Mesendoderm (in vitro differentiated cells): ENCODE measurements at regions not wholly inside any gene's neighbourhood (a gene's known extent, or its start where the extent isn't known, plus 50 kb on each side); places are given as distances from the start of the nearest gene placed in this dataset.

Experiments used
- DNase-seq: peaks from one replicate; pipeline ENCODE4 v3.0.0; 2013
- H2AK5ac ChIP-seq: 2 replicates; pipeline ENCODE4 v1.6.1; 2013; ENCODE audit warnings: low read length, inconsistent platforms
- H2BK120ac ChIP-seq: 2 replicates; pipeline ENCODE4 v1.6.1; 2013; ENCODE audit warnings: low read depth, mild to moderate bottlenecking, low read length, moderate library complexity, mixed read lengths
- H2BK15ac ChIP-seq: replicated peaks from 2 replicates; pipeline ENCODE4 v1.6.1; 2013; ENCODE audit warnings: low read depth, mild to moderate bottlenecking, moderate library complexity
- H2BK5ac ChIP-seq: 2 replicates; pipeline ENCODE4 v1.6.1; 2013; ENCODE audit warnings: low read length, inconsistent platforms
- H3K18ac ChIP-seq: 2 replicates; pipeline ENCODE4 v1.6.1; 2013; ENCODE audit warnings: mild to moderate bottlenecking, low read length, mixed read lengths
- H3K23ac ChIP-seq: one replicate; pipeline ENCODE4 v1.6.1; 2013; ENCODE audit warnings: low read length
- H3K27ac ChIP-seq: 2 replicates; pipeline ENCODE4 v1.5.1; 2013; ENCODE audit warnings: low read depth, mild to moderate bottlenecking, inconsistent platforms, low read length, moderate library complexity
- H3K27me3 ChIP-seq: 2 replicates; pipeline ENCODE4 v1.6.1; 2013; ENCODE audit warnings: low read length, control low read depth, mild to moderate bottlenecking, inconsistent platforms; ENCODE audit not compliant: insufficient read depth, poor library complexity
- H3K36me3 ChIP-seq: 2 replicates; pipeline ENCODE4 v1.6.1; 2013; ENCODE audit warnings: low read length, inconsistent platforms; ENCODE audit not compliant: control insufficient read depth, insufficient read depth
- H3K4ac ChIP-seq: one replicate; pipeline ENCODE4 v1.6.1; 2013; ENCODE audit warnings: low read depth, mild to moderate bottlenecking, low read length, moderate library complexity
- H3K4me1 ChIP-seq: 2 replicates; pipeline ENCODE4 v1.6.1; 2013; ENCODE audit warnings: low read depth, low read length, inconsistent platforms; ENCODE audit not compliant: control insufficient read depth
- H3K4me2 ChIP-seq: 2 replicates; pipeline ENCODE4 v1.6.1; 2013; ENCODE audit warnings: low read length
- H3K4me3 ChIP-seq: 2 replicates; pipeline ENCODE4 v1.5.1; 2013; ENCODE audit warnings: mild to moderate bottlenecking, low read length
- H3K56ac ChIP-seq: one replicate; pipeline ENCODE4 v1.6.1; 2013; ENCODE audit warnings: low read length
- H3K79me1 ChIP-seq: 2 replicates; pipeline ENCODE4 v1.6.1; 2013; ENCODE audit warnings: low read length, inconsistent platforms
- H3K79me2 ChIP-seq: 2 replicates; pipeline ENCODE4 v1.6.1; 2013; ENCODE audit warnings: mild to moderate bottlenecking, low read length; ENCODE audit not compliant: control insufficient read depth, insufficient read depth
- H3K9ac ChIP-seq: 2 replicates; pipeline ENCODE4 v1.6.1; 2013; ENCODE audit warnings: low read length, inconsistent platforms
- H4K5ac ChIP-seq: one replicate; pipeline ENCODE4 v1.6.1; 2013; ENCODE audit warnings: low read length
- H4K8ac ChIP-seq: one replicate; pipeline ENCODE4 v1.6.1; 2013; ENCODE audit warnings: low read depth, mild to moderate bottlenecking, control low read depth, low read length, moderate library complexity
- WGBS: extraction: QIAGEN DNeasy Blood & Tissue Kit; methylation state at CpG from one replicate; pipeline ENCODE4 v1.1.7; 2013; ENCODE audit warnings: low lambda C conversion rate, missing lambda C conversion rate; ENCODE audit not compliant: insufficient coverage; ENCODE audit errors: extremely low coverage; 5-methylcytosine and 5-hydroxymethylcytosine counted together

DNA sequence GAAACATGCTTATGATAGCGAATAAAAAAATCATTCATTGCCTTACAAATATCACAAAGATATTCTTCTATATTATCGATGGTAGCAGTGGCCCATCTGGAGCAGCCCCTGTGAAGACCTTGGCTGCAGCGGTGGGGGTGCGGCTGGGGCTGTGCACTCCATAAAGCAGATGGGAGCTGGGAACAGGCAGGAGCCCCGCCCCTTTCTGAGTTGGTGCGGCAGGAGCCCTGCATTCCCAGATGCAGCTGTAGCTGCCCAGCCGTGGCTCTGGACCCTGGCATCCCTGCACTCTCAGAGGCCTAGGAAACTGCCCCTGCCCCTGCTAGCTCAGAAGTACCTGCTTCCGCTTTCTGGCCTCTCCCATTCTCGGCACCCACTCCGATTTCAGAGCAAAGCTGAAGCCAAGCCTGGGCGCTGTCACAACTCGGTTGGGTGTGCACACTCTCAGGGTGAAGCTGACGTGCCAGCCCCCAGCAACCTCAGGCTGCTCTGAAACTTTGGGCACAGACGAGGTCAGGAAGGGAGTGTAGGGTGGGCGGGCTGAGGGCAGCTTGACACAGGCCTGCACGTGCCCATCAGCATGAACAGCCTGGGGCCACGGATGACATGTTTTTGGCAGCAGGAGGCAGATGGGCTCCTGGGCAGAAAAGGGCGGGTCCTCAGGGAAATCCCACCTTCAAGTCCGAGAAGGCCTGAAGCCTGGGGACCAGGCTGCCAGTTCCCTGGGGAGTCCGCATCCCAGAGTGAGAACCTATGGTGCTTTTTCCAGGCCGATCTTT lies 1440.8 kb upstream of the ACO1 start:
- Histone ChIP-seq H3K27ac (no peak overlapping the region), H3K56ac (no peak overlapping the region), H3K4me1 (no peaks in the 10 kb centered on the region), H3K79me1 (no peaks in the 10 kb centered on the region), H3K9ac (no peak overlapping the region), H3K4me3 (no peak overlapping the region), H3K23ac (no peak overlapping the region), H3K4ac (no peak overlapping the region), H2BK120ac (no peak overlapping the region), H3K27me3 (no peaks in the 10 kb centered on the region), H3K4me2 (no peak overlapping the region), H3K79me2 (no peaks in the 10 kb centered on the region), H2AK5ac (no peak overlapping the region), H3K18ac (no peak overlapping the region), H2BK15ac (no peak overlapping the region), H2BK5ac (no peak overlapping the region), H4K5ac (no peak overlapping the region), H4K8ac (no peak overlapping the region), H3K36me3 (no peaks in the 10 kb centered on the region)
- WGBS = no CpG with 5 or more reads among the region's 21 CpGs
- no peak for DNase-seq

DNA sequence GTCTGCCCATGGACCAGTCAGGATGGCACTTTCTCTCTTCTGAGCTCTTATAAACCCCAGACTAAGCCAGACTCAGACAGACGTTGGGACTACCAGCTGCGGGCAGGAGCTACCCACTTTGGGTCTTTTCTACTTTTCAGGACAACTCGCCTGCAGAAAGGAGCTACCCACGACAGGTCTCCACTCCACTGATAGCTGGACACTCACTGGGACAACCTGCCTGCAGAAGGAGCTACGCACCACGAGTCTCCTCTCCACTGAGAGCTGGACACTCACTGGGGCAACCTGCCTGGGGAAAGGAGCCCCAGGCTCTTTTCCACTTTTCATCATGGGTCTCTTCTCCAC lies 1440.2 kb upstream of the ACO1 start:
- H2BK120ac ChIP-seq = no peak overlapping the region
- H2AK5ac ChIP-seq = no peak overlapping the region
- H3K23ac ChIP-seq = no peak overlapping the region
- H2BK15ac ChIP-seq = no peak overlapping the region
- H3K4me1 ChIP-seq = no peaks in the 10 kb centered on the region
- H3K56ac ChIP-seq = no peak overlapping the region
- H4K5ac ChIP-seq = no peak overlapping the region
- no peak overlapping the region for H3K4ac ChIP-seq
- no CpG with 5 or more reads among the region's 6 CpGs for WGBS
- no peak overlapping the region for H2BK5ac ChIP-seq
- no peaks in the 10 kb centered on the region for H3K27me3 ChIP-seq
- no peak overlapping the region for H3K18ac ChIP-seq
- H3K79me2 ChIP-seq = no peaks in the 10 kb centered on the region
- H3K9ac ChIP-seq = no peak overlapping the region
- no peak overlapping the region for H4K8ac ChIP-seq
- no peak overlapping the region for H3K4me2 ChIP-seq
- H3K27ac ChIP-seq = no peak overlapping the region
- H3K79me1 ChIP-seq = no peaks in the 10 kb centered on the region
- no peak overlapping the region for H3K4me3 ChIP-seq
- DNase-seq = no peak
- no peaks in the 10 kb centered on the region for H3K36me3 ChIP-seq

DNA sequence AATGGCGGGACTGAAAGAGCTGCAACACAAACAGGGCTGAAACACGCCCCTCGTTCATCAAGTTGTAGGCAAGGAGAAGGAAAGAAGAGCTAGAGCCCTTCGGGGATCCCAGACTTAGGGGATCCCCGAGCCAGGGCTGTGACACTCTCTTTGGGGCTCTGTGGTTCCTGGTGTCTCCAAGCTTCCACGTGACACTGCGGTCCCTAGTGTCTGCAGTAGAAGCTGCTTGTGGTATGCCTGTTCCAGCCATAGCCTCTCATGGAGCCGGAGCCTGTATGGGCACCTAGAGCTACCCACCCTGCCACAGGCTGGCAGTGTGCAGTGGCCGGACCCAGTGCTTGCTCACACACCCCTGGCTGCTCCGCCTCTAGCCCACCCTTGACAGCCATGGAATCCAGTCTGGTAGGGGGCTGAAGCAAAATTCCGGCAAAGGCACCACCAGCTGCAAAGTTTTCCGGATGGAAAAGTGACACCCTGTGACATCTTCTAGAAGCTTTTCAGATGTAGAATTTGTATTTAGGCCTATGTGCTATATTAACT lies 1439.6 kb upstream of the ACO1 start:
- no peak for DNase-seq
- Histone ChIP-seq H4K5ac (no peak overlapping the region), H3K23ac (no peak overlapping the region), H2BK120ac (no peak overlapping the region), H3K18ac (no peak overlapping the region), H3K79me1 (no peaks in the 10 kb centered on the region), H3K56ac (no peak overlapping the region), H3K79me2 (no peaks in the 10 kb centered on the region), H3K4me1 (no peaks in the 10 kb centered on the region), H3K27me3 (no peaks in the 10 kb centered on the region), H2AK5ac (no peak overlapping the region), H2BK15ac (no peak overlapping the region), H3K4me3 (no peak overlapping the region), H3K9ac (no peak overlapping the region), H3K4ac (no peak overlapping the region), H3K27ac (no peak overlapping the region), H3K36me3 (no peaks in the 10 kb centered on the region), H2BK5ac (no peak overlapping the region), H3K4me2 (no peak overlapping the region), H4K8ac (no peak overlapping the region)
- no CpG with 5 or more reads among the region's 12 CpGs for WGBS

DNA sequence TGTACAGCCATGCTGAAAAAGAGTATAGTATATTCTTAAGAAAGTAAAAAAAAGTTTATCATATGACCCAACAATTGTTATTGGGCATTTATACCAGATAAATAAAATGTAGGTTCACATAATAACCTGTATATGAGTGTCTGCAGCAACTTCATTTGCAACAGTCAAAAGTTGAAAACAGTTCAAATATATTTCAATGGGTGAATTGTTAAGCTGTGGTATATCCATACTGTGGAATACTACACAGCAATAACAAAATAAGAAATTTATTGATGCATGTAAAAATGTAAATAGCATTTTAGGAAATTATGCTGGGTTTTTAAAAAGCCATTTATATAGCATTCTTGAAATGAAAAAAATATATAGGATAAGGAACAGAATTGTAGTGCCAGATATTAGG lies 1420.1 kb upstream of the ACO1 start:
- no peaks in the 10 kb centered on the region for H3K4me1 ChIP-seq
- no peak for DNase-seq
- no peaks in the 10 kb centered on the region for H3K36me3 ChIP-seq
- H3K27ac ChIP-seq = no peak overlapping the region
- H2BK120ac ChIP-seq = no peak overlapping the region
- H3K27me3 ChIP-seq = no peaks in the 10 kb centered on the region
- no peak overlapping the region for H3K18ac ChIP-seq
- H3K23ac ChIP-seq = no peak overlapping the region
- H4K5ac ChIP-seq = no peak overlapping the region
- H3K4ac ChIP-seq = no peak overlapping the region
- H2BK15ac ChIP-seq = no peak overlapping the region
- H3K4me2 ChIP-seq = no peak overlapping the region
- no peaks in the 10 kb centered on the region for H3K79me1 ChIP-seq
- no peaks in the 10 kb centered on the region for H3K79me2 ChIP-seq
- H2BK5ac ChIP-seq = no peak overlapping the region
- H3K4me3 ChIP-seq = no peak overlapping the region
- H3K9ac ChIP-seq = no peak overlapping the region
- H2AK5ac ChIP-seq = no peak overlapping the region
- no peak overlapping the region for H4K8ac ChIP-seq
- no peak overlapping the region for H3K56ac ChIP-seq

DNA sequence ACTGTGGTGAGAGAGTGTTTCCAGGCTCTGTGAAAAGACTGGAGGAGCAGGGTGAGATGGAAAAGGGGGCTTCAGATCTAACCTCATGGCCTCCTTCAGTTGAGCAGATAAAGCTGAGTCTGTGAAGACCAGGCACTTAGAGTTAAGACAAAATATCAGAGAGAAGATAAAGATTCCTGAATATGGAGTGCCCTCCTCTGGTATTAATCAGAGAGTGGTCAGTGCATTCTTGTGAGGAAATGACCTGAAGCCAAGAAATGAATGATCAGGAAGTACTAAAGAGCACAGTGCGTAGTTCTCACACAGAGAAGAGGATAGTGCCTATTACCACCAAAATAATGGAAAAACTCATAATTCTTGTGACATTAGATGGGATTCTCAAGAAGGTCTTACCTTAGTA lies 1417.0 kb upstream of the ACO1 start:
- WGBS = no CpG with 5 or more reads among the region's 1 CpG
- no peak overlapping the region for H3K4ac ChIP-seq
- H3K56ac ChIP-seq = no peak overlapping the region
- H3K23ac ChIP-seq = no peak overlapping the region
- H2AK5ac ChIP-seq = no peak overlapping the region
- no peaks in the 10 kb centered on the region for H3K79me2 ChIP-seq
- no peak overlapping the region for H4K5ac ChIP-seq
- no peak overlapping the region for H3K27ac ChIP-seq
- no peak overlapping the region for H3K9ac ChIP-seq
- no peak overlapping the region for H2BK15ac ChIP-seq
- H3K27me3 ChIP-seq = no peaks in the 10 kb centered on the region
- no peak overlapping the region for H4K8ac ChIP-seq
- no peak overlapping the region for H3K4me3 ChIP-seq
- H3K4me2 ChIP-seq = no peak overlapping the region
- no peaks in the 10 kb centered on the region for H3K4me1 ChIP-seq
- no peak overlapping the region for H3K18ac ChIP-seq
- DNase-seq = peak; percentile 31
- H3K36me3 ChIP-seq = no peaks in the 10 kb centered on the region
- no peaks in the 10 kb centered on the region for H3K79me1 ChIP-seq
- no peak overlapping the region for H2BK120ac ChIP-seq
- no peak overlapping the region for H2BK5ac ChIP-seq

DNA sequence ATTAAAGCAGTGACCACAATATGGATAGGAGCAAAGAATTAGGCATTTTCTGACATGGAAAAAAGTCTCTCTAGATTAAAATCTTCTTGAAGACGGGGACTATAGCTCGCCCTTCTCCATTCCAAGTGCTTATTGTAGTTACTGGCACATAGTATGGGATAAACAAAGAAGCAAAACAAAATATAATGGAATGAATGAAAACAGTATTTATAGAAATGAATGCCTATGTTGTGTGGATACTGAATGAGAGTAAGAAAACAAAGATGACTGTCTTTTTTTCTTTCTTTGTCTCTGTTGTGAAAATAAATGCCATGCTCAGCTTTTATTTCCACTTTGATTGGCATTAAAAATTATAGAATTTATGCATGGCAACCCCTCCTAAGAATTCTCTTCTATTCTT lies 1414.3 kb upstream of the ACO1 start:
- H3K4me3 ChIP-seq = no peak overlapping the region
- no peaks in the 10 kb centered on the region for H3K4me1 ChIP-seq
- H3K79me1 ChIP-seq = no peaks in the 10 kb centered on the region
- no peak overlapping the region for H3K27ac ChIP-seq
- no peak overlapping the region for H3K23ac ChIP-seq
- H4K5ac ChIP-seq = no peak overlapping the region
- H2BK15ac ChIP-seq = no peak overlapping the region
- H3K9ac ChIP-seq = no peak overlapping the region
- no peaks in the 10 kb centered on the region for H3K36me3 ChIP-seq
- WGBS = no CpG with 5 or more reads among the region's 2 CpGs
- no peak overlapping the region for H3K4me2 ChIP-seq
- H3K27me3 ChIP-seq = no peaks in the 10 kb centered on the region
- H3K56ac ChIP-seq = no peak overlapping the region
- H3K4ac ChIP-seq = no peak overlapping the region
- H3K18ac ChIP-seq = no peak overlapping the region
- H2AK5ac ChIP-seq = no peak overlapping the region
- no peak overlapping the region for H2BK5ac ChIP-seq
- no peak for DNase-seq
- no peak overlapping the region for H2BK120ac ChIP-seq
- H4K8ac ChIP-seq = no peak overlapping the region
- no peaks in the 10 kb centered on the region for H3K79me2 ChIP-seq
